ENCODE measurements at regions not wholly inside any gene's neighbourhood (a gene's known extent, or its start where the extent isn't known, plus 50 kb on each side); places are given as distances from the start of the nearest gene placed in this dataset.

DNA sequence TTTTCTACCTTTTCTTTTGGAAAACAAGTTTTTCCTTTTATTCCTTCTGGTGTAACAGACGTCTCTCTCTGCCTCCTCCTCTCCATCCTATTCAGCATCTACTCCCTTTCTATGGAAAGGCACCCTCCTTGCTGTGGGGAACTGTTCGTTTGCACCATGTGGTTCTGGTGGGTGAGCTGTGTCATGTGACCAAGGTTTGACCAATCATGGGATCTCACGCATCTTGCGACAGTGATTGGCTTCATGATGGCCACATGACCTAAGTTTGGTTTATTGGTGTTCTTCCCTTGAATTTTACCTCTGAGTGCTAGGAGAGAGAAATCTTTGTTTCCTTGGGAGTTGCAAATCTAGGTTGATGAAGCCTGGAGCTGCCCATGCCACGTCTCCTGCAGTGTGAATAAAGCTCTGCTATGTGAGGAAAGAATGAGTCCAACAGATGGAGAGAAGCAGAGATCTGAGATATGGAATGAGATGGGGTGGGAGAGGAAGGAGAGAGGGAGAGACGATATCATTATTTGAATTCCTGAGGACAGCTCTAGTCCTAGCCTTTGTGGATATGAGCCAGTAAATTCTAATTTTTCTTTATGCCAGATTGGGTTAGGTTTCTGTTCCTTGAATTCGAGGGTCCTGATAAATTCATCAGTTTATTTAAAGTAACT is 178.8 kb upstream of the IL12B start:
- TF ChIP-seq, protein P1, sequence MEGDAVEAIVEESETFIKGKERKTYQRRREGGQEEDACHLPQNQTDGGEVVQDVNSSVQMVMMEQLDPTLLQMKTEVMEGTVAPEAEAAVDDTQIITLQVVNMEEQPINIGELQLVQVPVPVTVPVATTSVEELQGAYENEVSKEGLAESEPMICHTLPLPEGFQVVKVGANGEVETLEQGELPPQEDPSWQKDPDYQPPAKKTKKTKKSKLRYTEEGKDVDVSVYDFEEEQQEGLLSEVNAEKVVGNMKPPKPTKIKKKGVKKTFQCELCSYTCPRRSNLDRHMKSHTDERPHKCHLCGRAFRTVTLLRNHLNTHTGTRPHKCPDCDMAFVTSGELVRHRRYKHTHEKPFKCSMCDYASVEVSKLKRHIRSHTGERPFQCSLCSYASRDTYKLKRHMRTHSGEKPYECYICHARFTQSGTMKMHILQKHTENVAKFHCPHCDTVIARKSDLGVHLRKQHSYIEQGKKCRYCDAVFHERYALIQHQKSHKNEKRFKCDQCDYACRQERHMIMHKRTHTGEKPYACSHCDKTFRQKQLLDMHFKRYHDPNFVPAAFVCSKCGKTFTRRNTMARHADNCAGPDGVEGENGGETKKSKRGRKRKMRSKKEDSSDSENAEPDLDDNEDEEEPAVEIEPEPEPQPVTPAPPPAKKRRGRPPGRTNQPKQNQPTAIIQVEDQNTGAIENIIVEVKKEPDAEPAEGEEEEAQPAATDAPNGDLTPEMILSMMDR (IDR thresholded peaks at IDR 0.05 in 8 of 11, conservative IDR thresholded peaks at IDR 0.05 in 3 of 11): no peak
- TF ChIP-seq POLR2AphosphoS5 (IDR thresholded peaks at IDR 0.05) (no peak), POLR2A (IDR thresholded peaks at IDR 0.05) (no peak)
